ENCODE measurements at regions not wholly inside any gene's neighbourhood (a gene's known extent, or its start where the extent isn't known, plus 50 kb on each side); places are given as distances from the start of the nearest gene placed in this dataset.

GRCh38 chr3:18687286-18687685, 262.1 kb upstream of the SATB1 start:
- DNase-seq (ENCODE audit: low spot score): no peak
- H3K27ac ChIP-seq (ENCODE audit: low read depth in 1 of 2, low read length in 2 of 2): no peak overlapping the region
- peaks cover 0 to 3% (median 0%) of the 10 kb centered on the region in 4 donors for H3K9me3 ChIP-seq (ENCODE audit: control insufficient read depth in 4 of 4, low read length in 3 of 4)
- peaks cover 0 to 3% (median 0%) of the 10 kb centered on the region in 4 donors for H3K27me3 ChIP-seq (ENCODE audit: control insufficient read depth in 4 of 4, insufficient read depth in 4 of 4, low read length in 3 of 4)
- no peaks in the 10 kb centered on the region for H3K4me1 ChIP-seq (ENCODE audit: control insufficient read depth in 4 of 4, insufficient read depth in 4 of 4, low read length in 3 of 4)
- H3K36me3 ChIP-seq (ENCODE audit: control insufficient read depth in 4 of 4, insufficient read depth in 3 of 4, low read depth in 1 of 4, low read length in 3 of 4): no peaks in the 10 kb centered on the region
- no peak overlapping the region for H3K9ac ChIP-seq (ENCODE audit: low read depth in 1 of 2, low read length in 2 of 2)
- H3K4me3 ChIP-seq (ENCODE audit: low read depth in 1 of 3, low read length in 3 of 3): no peak overlapping the region
- TF ChIP-seq SP1 (IDR thresholded peaks at IDR 0.05) (no peak), JUND (IDR thresholded peaks at IDR 0.05) (no peak), REST (IDR thresholded peaks at IDR 0.05) (no peak), NR2F2 (IDR thresholded peaks at IDR 0.05) (no peak), EGR1 (IDR thresholded peaks at IDR 0.05; ENCODE audit: low read depth in 2 of 2) (no peak), FOXA2 (IDR thresholded peaks at IDR 0.05) (no peak), YY1 (IDR thresholded peaks at IDR 0.05) (no peak), FOXA1 (IDR thresholded peaks at IDR 0.05) (no peak), RAD21 (IDR thresholded peaks at IDR 0.05) (no peak), HNF4G (IDR thresholded peaks at IDR 0.05) (no peak), MAX (IDR thresholded peaks at IDR 0.05) (no peak), ZBTB33 (IDR thresholded peaks at IDR 0.05) (no peak), HNF4A (conservative IDR thresholded peaks at IDR 0.05) (no peak), TAF1 (conservative IDR thresholded peaks at IDR 0.05) (no peak)
- TF ChIP-seq, protein P1, sequence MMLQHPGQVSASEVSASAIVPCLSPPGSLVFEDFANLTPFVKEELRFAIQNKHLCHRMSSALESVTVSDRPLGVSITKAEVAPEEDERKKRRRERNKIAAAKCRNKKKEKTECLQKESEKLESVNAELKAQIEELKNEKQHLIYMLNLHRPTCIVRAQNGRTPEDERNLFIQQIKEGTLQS (IDR thresholded peaks at IDR 0.05): no peak
- TF ChIP-seq, protein P2, sequence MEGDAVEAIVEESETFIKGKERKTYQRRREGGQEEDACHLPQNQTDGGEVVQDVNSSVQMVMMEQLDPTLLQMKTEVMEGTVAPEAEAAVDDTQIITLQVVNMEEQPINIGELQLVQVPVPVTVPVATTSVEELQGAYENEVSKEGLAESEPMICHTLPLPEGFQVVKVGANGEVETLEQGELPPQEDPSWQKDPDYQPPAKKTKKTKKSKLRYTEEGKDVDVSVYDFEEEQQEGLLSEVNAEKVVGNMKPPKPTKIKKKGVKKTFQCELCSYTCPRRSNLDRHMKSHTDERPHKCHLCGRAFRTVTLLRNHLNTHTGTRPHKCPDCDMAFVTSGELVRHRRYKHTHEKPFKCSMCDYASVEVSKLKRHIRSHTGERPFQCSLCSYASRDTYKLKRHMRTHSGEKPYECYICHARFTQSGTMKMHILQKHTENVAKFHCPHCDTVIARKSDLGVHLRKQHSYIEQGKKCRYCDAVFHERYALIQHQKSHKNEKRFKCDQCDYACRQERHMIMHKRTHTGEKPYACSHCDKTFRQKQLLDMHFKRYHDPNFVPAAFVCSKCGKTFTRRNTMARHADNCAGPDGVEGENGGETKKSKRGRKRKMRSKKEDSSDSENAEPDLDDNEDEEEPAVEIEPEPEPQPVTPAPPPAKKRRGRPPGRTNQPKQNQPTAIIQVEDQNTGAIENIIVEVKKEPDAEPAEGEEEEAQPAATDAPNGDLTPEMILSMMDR (IDR thresholded peaks at IDR 0.05; ENCODE audit: low read depth, low read length, missing input control): no peak
- WGBS: 59% methylated on average over 4 of the region's 4 CpGs

- Histone ChIP-seq H3K4me1 (ENCODE audit: control insufficient read depth in 4 of 4, insufficient read depth in 4 of 4, low read length in 3 of 4) (no peaks in the 10 kb centered on the region), H3K4me3 (ENCODE audit: low read depth in 1 of 3, low read length in 3 of 3) (no peak overlapping the region), H3K9me3 (ENCODE audit: control insufficient read depth in 4 of 4, low read length in 3 of 4) (peaks cover 0 to 3% (median 0%) of the 10 kb centered on the region in 4 donors), H3K9ac (ENCODE audit: low read depth in 1 of 2, low read length in 2 of 2) (no peak overlapping the region), H3K27me3 (ENCODE audit: control insufficient read depth in 4 of 4, insufficient read depth in 4 of 4, low read length in 3 of 4) (peaks cover 0 to 3% (median 0%) of the 10 kb centered on the region in 4 donors), H3K36me3 (ENCODE audit: control insufficient read depth in 4 of 4, insufficient read depth in 3 of 4, low read depth in 1 of 4, low read length in 3 of 4) (no peaks in the 10 kb centered on the region), H3K27ac (ENCODE audit: low read depth in 1 of 2, low read length in 2 of 2) (no peak overlapping the region)
- no peak for DNase-seq (ENCODE audit: low spot score)
- no peak for TF ChIP-seq RXRA (IDR thresholded peaks at IDR 0.05)
- TF ChIP-seq, protein P2 (IDR thresholded peaks at IDR 0.05; ENCODE audit: low read depth, low read length, missing input control): no peak
- TF ChIP-seq NR2F2 (IDR thresholded peaks at IDR 0.05): no peak
- TF ChIP-seq TAF1 (conservative IDR thresholded peaks at IDR 0.05): no peak
- no peak for TF ChIP-seq RAD21 (IDR thresholded peaks at IDR 0.05)
- TF ChIP-seq HNF4G (IDR thresholded peaks at IDR 0.05): no peak
- no peak for TF ChIP-seq FOXA2 (IDR thresholded peaks at IDR 0.05)
- no peak for TF ChIP-seq GABPA (IDR thresholded peaks at IDR 0.05 in 1 of 2, conservative IDR thresholded peaks at IDR 0.05 in 1 of 2)
- no peak for TF ChIP-seq FOXA1 (IDR thresholded peaks at IDR 0.05)
- no peak for TF ChIP-seq HNF4A (conservative IDR thresholded peaks at IDR 0.05)
- no peak for TF ChIP-seq MAX (IDR thresholded peaks at IDR 0.05)
- TF ChIP-seq YY1 (IDR thresholded peaks at IDR 0.05): no peak
- TF ChIP-seq ZBTB33 (IDR thresholded peaks at IDR 0.05): no peak
- no peak for TF ChIP-seq JUND (IDR thresholded peaks at IDR 0.05)
- TF ChIP-seq EGR1 (IDR thresholded peaks at IDR 0.05; ENCODE audit: low read depth in 2 of 2): no peak
- no peak for TF ChIP-seq SP1 (IDR thresholded peaks at IDR 0.05)
- TF ChIP-seq, protein P1 (IDR thresholded peaks at IDR 0.05): no peak
These were observed 258.8 kb upstream of the SATB1 start for GRCh38 chr3:18683900-18684299.

All from liver (tissue), 8 donors.